ENCODE measurements at regions not wholly inside any gene's neighbourhood (a gene's known extent, or its start where the extent isn't known, plus 50 kb on each side); places are given as distances from the start of the nearest gene placed in this dataset.

DNA sequence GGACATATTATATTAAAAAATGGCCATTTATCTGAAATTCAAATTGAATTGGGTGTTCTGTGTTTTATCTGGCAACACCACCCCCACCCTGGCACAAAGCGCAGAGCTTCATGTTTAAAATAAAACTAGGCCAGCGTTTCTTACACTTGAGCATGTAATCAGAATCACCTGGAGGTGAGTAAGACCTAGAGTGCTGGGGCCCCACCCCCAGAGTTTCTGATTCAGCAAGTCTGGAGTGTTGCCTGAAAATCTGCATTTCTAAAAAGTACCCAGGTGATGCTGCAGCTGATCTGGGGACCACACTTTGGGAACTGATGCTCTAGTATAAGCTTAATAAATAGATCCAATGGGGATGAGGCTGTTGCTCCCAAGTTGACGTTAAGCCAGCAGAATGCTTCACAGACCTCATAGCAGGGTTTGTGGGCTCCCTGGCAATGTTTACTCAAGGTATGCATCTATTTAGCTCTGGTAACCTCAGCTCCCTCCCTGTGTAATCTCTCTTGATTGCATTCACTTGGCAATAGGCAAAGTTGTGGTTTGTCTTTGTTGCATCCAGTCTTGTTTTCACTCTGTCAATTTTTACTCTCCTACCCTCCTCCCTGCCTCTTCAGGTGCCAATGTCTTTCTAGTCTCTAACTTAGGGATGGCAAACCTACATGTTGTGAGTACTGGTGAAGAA is 99.8 kb upstream of the TEX13D start:
- CTCF ChIA-PET: no interaction called here
- H3K27ac ChIP-seq: no peak overlapping the region
- POLR2A ChIA-PET (ENCODE audit: low non-redundant PET): no interaction called here
- TF ChIP-seq, protein P1, sequence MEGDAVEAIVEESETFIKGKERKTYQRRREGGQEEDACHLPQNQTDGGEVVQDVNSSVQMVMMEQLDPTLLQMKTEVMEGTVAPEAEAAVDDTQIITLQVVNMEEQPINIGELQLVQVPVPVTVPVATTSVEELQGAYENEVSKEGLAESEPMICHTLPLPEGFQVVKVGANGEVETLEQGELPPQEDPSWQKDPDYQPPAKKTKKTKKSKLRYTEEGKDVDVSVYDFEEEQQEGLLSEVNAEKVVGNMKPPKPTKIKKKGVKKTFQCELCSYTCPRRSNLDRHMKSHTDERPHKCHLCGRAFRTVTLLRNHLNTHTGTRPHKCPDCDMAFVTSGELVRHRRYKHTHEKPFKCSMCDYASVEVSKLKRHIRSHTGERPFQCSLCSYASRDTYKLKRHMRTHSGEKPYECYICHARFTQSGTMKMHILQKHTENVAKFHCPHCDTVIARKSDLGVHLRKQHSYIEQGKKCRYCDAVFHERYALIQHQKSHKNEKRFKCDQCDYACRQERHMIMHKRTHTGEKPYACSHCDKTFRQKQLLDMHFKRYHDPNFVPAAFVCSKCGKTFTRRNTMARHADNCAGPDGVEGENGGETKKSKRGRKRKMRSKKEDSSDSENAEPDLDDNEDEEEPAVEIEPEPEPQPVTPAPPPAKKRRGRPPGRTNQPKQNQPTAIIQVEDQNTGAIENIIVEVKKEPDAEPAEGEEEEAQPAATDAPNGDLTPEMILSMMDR (conservative IDR thresholded peaks at IDR 0.05; ENCODE audit: low read depth): no peak
- DNase-seq (ENCODE audit: low spot score): no peak

DNA sequence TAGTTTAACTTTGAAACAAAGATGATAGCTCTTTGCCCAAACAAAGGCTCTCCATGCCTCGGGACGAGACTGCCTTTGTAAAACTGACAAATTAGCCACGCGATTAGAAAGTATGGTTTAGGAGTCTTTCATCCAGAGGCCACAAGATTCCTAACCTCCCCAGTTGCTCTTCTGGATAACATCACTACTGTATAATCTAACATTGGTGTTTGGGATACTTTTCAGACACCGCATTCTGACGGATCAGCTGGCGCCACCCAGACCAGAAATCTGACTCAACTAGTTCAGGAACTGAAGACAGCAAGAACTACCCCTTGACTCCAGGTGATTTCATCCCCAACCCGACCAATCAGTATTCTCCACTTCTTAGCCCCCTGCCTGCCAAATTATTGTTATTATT is 98.1 kb upstream of the TEX13D start:
- no peak overlapping the region for H3K27ac ChIP-seq
- TF ChIP-seq, protein P1 (conservative IDR thresholded peaks at IDR 0.05; ENCODE audit: low read depth): no peak
- ChIA-PET POLR2A (ENCODE audit: low non-redundant PET) (no interaction called here), CTCF (no interaction called here)
- no peak for DNase-seq (ENCODE audit: low spot score)

DNA sequence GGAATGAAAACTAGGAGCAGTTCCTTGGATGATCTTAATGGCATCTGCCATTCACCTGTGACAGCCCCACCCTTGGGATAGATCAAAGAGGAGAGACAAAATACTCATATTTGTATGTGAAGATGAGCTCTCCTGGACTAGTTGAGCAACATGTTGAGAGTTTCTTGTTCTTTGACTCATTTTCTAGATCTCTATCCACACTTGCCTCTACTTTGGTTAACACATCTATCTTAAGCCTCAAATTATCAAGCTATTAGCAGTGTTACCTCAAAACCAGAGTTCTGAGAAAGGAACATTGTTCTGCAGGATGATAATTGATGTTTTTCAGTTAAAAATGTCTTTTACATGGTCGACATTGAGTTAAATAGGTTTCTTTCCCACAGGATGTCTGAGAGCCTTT is 94.2 kb upstream of the TEX13D start:
- no peak overlapping the region for H3K27ac ChIP-seq
- no peak for DNase-seq (ENCODE audit: low spot score)
- ChIA-PET POLR2A (ENCODE audit: low non-redundant PET) (no interaction called here), CTCF (no interaction called here)
- TF ChIP-seq, protein P1 (conservative IDR thresholded peaks at IDR 0.05; ENCODE audit: low read depth): no peak

DNA sequence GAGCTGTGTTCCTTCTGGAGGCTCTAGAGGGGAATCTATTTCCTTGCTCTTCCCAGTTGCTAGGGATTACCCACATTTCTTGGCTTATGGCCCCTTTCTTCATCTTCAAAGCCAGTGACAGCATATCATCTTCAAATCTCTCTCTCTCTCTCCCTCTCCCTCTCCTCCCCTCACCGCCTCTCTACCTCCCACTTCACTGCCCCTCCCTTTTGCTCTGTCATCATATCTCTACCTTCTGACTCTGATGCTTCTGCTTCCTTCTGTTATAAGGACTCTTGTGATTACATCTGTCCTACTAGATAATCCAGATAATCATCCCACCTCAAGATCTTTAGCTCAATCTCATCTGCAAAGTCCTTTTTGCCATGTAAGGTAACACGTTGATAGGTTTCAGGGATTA is 93.1 kb upstream of the TEX13D start:
- DNase-seq (ENCODE audit: low spot score): no peak
- TF ChIP-seq, protein P1 (conservative IDR thresholded peaks at IDR 0.05; ENCODE audit: low read depth): no peak
- ChIA-PET CTCF (no interaction called here), POLR2A (ENCODE audit: low non-redundant PET) (no interaction called here)
- H3K27ac ChIP-seq: no peak overlapping the region

DNA sequence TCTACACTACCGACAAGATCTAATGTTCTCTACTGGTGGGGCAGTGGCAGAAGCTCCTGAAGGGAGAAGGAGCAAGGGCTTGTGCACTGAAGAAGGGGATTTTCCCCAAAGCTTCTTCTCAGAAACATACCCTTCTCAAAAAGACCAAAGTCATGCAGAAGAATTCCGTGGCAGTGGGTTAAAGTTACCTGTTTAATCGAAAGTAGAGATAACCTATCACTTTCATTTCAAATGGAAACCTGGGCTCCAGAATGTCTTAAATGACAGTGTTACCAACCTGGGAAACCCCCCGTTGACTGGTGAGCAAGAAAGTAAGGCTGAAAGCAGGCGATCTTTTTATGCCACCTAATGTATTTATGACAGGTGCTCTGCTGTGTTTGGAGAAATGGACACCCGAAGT is 92.5 kb upstream of the TEX13D start:
- no peak overlapping the region for H3K27ac ChIP-seq
- TF ChIP-seq, protein P1 (conservative IDR thresholded peaks at IDR 0.05; ENCODE audit: low read depth): no peak
- DNase-seq (ENCODE audit: low spot score): no peak
- CTCF ChIA-PET: no interaction called here
- POLR2A ChIA-PET (ENCODE audit: low non-redundant PET): no interaction called here

DNA sequence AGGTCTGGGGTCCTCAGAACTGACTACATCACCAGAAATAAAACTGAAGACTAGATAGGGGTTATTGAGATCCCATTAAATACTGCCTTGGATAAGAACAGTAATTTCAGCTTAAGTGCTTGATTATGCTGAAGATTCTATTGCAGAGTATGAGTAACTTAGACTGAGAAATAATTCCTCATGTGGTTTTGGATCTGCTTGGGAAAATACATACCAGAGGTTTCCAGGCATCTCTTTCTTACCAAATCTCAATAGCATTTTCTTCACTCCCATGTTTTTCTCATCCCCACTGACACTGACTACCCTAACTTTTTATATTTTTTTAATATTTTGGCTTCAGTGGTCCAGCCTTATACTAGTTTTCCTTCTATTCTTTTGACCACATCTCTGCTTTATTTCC is 92.0 kb upstream of the TEX13D start:
- ChIA-PET CTCF (no interaction called here), POLR2A (ENCODE audit: low non-redundant PET) (no interaction called here)
- H3K27ac ChIP-seq: no peak overlapping the region
- no peak for DNase-seq (ENCODE audit: low spot score)
- TF ChIP-seq, protein P1 (conservative IDR thresholded peaks at IDR 0.05; ENCODE audit: low read depth): no peak

DNA sequence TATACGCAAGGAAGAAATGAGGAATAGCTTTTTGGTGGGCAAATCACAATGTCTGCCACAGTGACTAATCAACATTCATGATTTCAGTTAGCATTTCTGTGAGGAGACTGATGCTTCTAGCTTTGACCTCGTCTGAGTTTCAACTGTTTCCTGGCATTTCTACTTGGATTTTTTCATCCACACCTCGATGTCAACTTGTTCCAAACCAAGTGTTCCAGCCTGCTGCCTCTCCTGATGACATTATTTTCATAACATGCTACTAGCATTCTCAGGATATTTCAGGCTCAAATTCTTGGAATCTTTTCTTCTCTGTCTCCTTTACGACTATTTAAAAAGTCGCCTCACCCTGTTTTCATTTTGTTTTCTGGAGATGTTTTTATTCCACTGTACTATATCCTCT is 90.3 kb upstream of the TEX13D start:
- H3K27ac ChIP-seq: no peak overlapping the region
- DNase-seq (ENCODE audit: low spot score): no peak
- ChIA-PET POLR2A (ENCODE audit: low non-redundant PET) (no interaction called here), CTCF (no interaction called here)
- TF ChIP-seq, protein P1 (conservative IDR thresholded peaks at IDR 0.05; ENCODE audit: low read depth): no peak

Data from RWPE1 (cell line).